GM12865 (cell line): ENCODE measurements at regions not wholly inside any gene's neighbourhood (a gene's known extent, or its start where the extent isn't known, plus 50 kb on each side); places are given as distances from the start of the nearest gene placed in this dataset.

Experiments
- DNase-seq: peaks from one replicate; pipeline ENCODE4 v3.0.0; 2010; ENCODE audit warnings: low read depth
- H3K4me3 ChIP-seq: 2 replicates; pipeline ENCODE4 v1.5.1; 2011; ENCODE audit warnings: mild to moderate bottlenecking, low read depth, low read length, control low read depth
- TF ChIP-seq, protein P1 (sequence below): IDR thresholded peaks from 2 replicates; pipeline ENCODE4 v1.5.1; 2011; ENCODE audit warnings: low read length, control low read depth, low read depth, inconsistent platforms; ENCODE audit not compliant: insufficient read depth; ENCODE audit errors: missing control alignments

DNA sequence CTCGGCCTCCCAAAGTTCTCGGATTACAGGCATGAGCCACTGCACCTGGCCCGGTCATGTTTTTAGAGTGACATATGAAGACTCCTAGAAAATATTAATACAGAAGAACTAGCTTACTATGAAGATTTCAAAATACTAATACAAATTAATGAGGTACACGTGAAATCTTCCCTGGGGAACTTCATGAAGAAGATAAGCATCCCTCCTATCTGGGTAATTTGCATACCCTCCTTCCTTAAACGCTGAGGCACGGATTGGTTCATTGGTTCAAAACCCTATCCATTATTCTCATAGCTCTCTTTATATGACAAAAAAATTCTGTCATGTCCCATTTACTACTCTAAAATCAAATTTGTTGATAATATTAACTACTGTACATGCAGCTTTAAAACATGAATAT is 224.8 kb upstream of the KLF14 start:
- DNase-seq = no peak
- TF ChIP-seq, protein P1, sequence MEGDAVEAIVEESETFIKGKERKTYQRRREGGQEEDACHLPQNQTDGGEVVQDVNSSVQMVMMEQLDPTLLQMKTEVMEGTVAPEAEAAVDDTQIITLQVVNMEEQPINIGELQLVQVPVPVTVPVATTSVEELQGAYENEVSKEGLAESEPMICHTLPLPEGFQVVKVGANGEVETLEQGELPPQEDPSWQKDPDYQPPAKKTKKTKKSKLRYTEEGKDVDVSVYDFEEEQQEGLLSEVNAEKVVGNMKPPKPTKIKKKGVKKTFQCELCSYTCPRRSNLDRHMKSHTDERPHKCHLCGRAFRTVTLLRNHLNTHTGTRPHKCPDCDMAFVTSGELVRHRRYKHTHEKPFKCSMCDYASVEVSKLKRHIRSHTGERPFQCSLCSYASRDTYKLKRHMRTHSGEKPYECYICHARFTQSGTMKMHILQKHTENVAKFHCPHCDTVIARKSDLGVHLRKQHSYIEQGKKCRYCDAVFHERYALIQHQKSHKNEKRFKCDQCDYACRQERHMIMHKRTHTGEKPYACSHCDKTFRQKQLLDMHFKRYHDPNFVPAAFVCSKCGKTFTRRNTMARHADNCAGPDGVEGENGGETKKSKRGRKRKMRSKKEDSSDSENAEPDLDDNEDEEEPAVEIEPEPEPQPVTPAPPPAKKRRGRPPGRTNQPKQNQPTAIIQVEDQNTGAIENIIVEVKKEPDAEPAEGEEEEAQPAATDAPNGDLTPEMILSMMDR = no peak
- peak overlapping the region; percentile 84 for H3K4me3 ChIP-seq

DNA sequence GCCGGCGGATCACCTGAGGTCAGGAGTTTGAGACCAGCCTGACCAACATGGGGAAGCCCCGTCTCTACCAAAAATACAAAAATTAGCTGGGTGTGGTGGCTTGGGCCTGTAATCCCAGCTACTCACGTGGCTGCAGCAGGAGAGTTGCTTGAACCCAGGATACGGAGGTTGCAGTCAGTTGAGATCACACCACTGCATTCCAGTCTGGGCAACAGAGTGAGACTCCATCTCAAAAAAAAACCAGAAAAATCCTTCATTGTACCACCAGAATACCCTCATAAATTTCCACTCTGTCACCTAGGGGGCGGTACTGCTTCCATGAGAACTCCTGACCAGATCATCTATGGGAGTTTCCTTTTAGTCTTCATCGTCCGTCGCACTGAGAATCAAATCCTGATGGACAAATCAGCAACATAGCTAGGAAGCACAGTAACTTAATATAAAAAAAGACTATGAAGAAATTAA is 225.8 kb upstream of the KLF14 start:
- peak; percentile 74 for DNase-seq
- peak overlapping the region; percentile 84 for H3K4me3 ChIP-seq
- TF ChIP-seq, protein P1 = peak; percentile 70

DNA sequence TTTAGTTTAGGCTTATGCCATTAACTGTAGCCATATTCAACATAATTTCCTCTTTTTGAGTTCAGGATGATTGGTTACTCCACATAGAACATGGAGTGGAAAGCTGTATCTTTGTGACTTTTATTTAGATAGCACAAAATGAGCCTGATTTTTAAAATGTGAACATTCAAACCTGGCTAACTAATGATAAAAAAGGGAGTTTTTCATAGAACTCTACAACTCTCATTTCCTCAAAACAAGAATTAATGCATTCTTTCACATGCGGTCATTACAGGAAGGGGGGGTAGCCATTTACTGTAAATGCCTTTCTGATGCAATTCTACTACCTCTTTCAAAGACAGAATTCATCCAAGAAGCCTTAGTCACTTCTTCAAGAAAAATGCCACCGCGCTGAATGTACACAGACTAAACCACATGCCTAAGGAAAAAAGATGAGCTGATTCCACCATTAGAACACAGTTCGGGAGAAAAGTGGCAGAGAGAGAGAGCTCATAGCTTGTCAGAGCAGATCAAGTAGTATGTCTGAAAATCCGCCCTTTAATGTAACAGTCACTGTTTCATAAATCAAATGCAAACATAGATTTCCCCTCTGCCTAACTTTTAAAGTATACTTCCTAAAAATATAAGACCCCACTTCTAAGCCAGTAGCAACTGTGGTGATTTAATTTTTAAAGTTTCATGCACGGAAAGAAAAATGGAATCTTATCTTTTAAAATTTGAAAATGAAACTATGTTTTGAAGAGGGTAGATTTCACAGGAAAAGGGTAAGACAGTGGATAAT is 226.4 kb upstream of the KLF14 start:
- TF ChIP-seq, protein P1 = no peak
- peak; percentile 83 for DNase-seq
- H3K4me3 ChIP-seq = peak overlapping the region; percentile 84

DNA sequence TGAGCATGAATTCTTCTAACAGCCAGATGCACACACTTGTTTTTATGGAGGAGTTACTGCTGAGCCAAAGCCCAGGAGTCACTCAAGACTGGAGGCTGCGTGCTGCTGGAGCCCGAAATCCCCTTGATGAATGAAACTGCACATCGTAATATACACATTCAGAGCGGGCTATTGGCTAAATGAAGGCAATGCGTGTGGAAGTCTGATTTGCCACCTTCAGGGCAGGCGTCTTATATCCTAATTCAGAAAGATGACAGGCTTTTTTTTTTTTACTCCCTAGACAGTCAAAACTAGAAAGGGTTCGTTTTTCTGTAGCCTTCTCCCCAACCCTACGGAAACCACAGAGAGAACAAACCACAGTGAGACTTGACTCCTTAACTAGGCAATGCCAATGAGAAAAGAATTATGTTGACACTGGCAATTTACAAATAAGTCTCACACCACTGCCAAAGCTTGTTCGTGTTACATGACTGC is 227.2 kb upstream of the KLF14 start:
- peak; percentile 97 for DNase-seq
- TF ChIP-seq, protein P1 = no peak
- peak overlapping the region; percentile 84 for H3K4me3 ChIP-seq

DNA sequence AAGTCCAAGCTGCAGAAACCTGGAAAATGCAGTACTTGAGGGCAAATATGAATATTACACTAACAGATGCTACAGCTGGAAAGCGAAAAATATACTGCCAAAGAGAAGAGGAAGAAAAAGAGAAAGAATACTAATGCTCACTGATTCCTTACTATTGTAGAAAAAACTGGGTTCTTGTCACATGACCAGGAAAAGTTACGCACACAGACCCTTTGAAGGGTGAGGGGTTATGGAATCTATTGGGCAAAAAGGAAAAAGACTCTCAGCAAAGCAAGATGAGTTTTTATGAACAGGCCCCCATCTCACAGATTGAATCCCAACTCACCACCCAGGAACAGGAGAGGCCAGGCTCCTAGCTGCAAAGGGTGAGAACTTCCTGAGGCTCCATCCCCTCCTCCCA is 228.1 kb upstream of the KLF14 start:
- TF ChIP-seq, protein P1 = no peak
- no peak overlapping the region for H3K4me3 ChIP-seq
- DNase-seq = no peak

DNA sequence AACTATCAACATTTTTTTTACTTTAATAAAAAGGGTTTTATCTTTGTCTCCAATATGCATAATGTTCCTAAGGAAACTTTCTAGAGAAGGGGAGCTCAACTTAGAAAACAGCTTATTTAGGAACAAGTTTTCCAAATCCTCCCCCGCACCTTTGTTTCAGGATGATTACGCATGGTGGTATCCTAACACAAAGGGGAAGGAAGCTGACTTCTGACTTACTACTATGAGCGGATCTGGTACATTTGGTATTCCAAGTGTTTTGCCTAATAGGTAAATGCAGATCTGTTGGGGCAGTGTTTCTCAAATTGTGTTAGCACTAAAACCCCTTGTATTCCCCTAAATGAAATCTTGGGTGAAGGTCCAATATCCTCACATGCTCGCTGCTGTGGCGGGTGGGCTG is 229.3 kb upstream of the KLF14 start:
- no peak overlapping the region for H3K4me3 ChIP-seq
- no peak for DNase-seq
- TF ChIP-seq, protein P1 = no peak

DNA sequence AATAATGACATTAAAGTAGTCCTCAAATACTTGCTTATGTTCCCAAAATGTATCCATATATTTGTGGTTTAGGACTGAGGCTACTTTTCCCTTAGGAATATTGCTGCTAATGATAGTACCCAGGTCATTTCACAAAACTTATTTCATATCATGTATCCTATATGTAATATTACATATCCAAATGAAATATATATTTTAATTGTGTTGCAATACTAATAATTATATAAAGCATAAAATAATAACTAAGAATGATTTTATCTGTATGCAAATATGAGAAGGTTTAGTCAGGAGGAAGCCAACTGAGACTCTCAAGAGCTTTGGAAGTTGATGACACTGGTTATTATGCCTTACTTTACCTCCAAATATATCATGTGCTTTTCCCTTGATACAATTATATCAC is 231.5 kb upstream of the KLF14 start:
- TF ChIP-seq, protein P1 = no peak
- no peak for DNase-seq
- no peak overlapping the region for H3K4me3 ChIP-seq
